ENCODE measurements at regions not wholly inside any gene's neighbourhood (a gene's known extent, or its start where the extent isn't known, plus 50 kb on each side); places are given as distances from the start of the nearest gene placed in this dataset.

DNA sequence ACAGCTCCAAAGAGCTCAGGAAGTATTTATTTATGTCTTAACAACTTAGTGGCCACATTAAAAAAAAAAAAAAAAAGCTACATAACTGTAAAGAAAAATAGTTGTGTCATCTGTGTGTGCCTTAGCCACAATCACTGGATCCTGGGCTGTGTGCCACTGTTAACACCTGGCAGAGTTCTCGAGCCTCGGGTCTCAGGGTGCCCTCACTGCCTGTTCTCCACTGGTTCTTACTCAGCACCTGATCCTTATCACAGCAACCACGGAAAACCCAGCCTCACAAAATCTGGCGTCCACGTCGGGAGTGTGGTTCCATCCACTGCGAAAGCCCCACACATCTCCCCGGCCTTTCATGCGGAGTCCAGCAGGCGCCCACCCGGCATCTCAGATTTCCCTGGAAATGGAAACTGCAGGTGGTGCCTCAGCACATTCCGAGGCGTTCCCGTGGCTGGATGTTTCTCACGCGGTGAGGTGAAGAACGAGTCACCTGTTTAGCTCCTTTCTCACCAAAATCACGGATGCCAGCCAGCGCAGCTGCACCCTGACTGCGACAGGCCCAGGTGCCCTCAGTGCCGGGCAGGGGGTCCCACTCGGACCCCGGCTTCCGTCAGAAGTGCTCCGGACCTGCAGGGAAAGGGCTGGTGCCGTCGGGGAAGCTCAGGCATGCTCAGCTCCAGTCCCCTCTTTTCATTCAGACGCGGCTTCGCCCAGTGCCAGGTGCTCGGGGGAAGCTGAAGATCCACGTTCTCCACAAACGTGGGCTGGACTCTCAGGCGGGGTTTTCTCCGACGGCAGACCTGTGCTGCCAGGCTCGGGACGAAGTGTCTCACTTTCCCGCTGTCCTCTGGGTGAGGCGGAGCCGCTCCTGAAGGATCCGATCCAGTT is 198.7 kb upstream of the SALL3 start:
- no peak for TF ChIP-seq POLR2A (IDR thresholded peaks at IDR 0.05)
- no peak for TF ChIP-seq POLR2AphosphoS5 (IDR thresholded peaks at IDR 0.05; ENCODE audit: insufficient read depth in 1 of 2, low read depth in 1 of 2)

All from vagina (tissue), 2 donors.